ENCODE measurements at regions not wholly inside any gene's neighbourhood (a gene's known extent, or its start where the extent isn't known, plus 50 kb on each side); places are given as distances from the start of the nearest gene placed in this dataset.

DNA sequence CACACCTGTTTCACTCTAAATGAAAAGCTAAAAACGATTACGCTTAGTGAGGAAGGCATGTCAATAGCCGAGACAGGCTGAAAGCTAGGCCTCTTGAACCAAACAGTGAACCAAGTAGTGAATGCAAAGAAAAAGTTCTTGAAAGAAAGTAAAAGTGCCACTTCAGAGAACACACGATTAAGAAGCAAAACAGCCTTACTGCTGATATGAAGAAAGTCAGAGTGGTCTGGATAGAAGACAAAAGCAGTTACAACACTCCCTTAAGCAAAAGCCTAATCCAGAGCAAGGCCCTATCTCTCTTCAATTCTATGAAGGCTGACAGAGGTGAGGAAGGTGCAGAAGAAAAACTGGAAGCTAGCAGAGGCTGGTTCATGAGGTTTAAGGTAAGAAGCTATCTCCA is 130.7 kb downstream of the SIPA1L2 start:
- no peak for DNase-seq (ENCODE audit: low read depth in 1 of 2, low spot score in 1 of 2)
- Histone ChIP-seq H3K27me3 (ENCODE audit: insufficient read depth, poor library complexity, severe bottlenecking) (no peaks in the 10 kb centered on the region), H3K27ac (replicated peaks) (no peak overlapping the region), H3K4me3 (replicated peaks; ENCODE audit: insufficient read depth, low read length) (no peak overlapping the region)
- TF ChIP-seq GABPA (IDR thresholded peaks at IDR 0.05; ENCODE audit: low read depth) (no peak), POLR2AphosphoS5 (IDR thresholded peaks at IDR 0.05; ENCODE audit: low read depth) (no peak), SPI1 (IDR thresholded peaks at IDR 0.05; ENCODE audit: borderline replicate concordance, low read depth) (no peak)
- TF ChIP-seq, protein P1, sequence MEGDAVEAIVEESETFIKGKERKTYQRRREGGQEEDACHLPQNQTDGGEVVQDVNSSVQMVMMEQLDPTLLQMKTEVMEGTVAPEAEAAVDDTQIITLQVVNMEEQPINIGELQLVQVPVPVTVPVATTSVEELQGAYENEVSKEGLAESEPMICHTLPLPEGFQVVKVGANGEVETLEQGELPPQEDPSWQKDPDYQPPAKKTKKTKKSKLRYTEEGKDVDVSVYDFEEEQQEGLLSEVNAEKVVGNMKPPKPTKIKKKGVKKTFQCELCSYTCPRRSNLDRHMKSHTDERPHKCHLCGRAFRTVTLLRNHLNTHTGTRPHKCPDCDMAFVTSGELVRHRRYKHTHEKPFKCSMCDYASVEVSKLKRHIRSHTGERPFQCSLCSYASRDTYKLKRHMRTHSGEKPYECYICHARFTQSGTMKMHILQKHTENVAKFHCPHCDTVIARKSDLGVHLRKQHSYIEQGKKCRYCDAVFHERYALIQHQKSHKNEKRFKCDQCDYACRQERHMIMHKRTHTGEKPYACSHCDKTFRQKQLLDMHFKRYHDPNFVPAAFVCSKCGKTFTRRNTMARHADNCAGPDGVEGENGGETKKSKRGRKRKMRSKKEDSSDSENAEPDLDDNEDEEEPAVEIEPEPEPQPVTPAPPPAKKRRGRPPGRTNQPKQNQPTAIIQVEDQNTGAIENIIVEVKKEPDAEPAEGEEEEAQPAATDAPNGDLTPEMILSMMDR (IDR thresholded peaks at IDR 0.05; ENCODE audit: insufficient read depth, low read length), result no peak
- TF ChIP-seq, protein P2, sequence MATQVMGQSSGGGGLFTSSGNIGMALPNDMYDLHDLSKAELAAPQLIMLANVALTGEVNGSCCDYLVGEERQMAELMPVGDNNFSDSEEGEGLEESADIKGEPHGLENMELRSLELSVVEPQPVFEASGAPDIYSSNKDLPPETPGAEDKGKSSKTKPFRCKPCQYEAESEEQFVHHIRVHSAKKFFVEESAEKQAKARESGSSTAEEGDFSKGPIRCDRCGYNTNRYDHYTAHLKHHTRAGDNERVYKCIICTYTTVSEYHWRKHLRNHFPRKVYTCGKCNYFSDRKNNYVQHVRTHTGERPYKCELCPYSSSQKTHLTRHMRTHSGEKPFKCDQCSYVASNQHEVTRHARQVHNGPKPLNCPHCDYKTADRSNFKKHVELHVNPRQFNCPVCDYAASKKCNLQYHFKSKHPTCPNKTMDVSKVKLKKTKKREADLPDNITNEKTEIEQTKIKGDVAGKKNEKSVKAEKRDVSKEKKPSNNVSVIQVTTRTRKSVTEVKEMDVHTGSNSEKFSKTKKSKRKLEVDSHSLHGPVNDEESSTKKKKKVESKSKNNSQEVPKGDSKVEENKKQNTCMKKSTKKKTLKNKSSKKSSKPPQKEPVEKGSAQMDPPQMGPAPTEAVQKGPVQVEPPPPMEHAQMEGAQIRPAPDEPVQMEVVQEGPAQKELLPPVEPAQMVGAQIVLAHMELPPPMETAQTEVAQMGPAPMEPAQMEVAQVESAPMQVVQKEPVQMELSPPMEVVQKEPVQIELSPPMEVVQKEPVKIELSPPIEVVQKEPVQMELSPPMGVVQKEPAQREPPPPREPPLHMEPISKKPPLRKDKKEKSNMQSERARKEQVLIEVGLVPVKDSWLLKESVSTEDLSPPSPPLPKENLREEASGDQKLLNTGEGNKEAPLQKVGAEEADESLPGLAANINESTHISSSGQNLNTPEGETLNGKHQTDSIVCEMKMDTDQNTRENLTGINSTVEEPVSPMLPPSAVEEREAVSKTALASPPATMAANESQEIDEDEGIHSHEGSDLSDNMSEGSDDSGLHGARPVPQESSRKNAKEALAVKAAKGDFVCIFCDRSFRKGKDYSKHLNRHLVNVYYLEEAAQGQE (IDR thresholded peaks at IDR 0.05; ENCODE audit: insufficient replicate concordance, low read depth), result no peak

DNA sequence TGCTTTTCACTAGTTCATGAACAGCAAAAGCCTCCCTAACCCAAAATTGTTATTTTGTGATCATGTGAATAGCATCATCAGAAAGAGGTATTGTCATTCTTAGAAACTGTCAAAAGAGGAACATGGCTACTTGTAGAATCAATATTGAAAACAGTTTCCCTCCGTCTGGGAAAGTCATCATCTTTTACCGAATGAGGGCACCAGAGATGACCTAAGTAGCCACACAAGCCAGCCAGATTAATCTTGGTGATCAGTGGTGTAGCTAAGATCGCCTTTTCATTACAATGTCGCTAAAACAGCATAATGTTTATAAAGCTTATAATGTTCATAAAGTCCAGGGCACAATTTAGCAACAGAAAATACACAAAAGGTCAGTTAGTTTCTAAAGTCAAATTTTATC is 136.1 kb downstream of the SIPA1L2 start:
- no peak for TF ChIP-seq POLR2AphosphoS5 (IDR thresholded peaks at IDR 0.05; ENCODE audit: low read depth)
- TF ChIP-seq, protein P2 (IDR thresholded peaks at IDR 0.05; ENCODE audit: insufficient replicate concordance, low read depth), result no peak
- no peak for TF ChIP-seq GABPA (IDR thresholded peaks at IDR 0.05; ENCODE audit: low read depth)
- TF ChIP-seq, protein P1 (IDR thresholded peaks at IDR 0.05; ENCODE audit: insufficient read depth, low read length), result no peak
- H3K4me3 ChIP-seq (replicated peaks; ENCODE audit: insufficient read depth, low read length), result no peak overlapping the region
- H3K27me3 ChIP-seq (ENCODE audit: insufficient read depth, poor library complexity, severe bottlenecking), result no peaks in the 10 kb centered on the region
- DNase-seq (ENCODE audit: low read depth in 1 of 2, low spot score in 1 of 2), result no peak
- no peak overlapping the region for H3K27ac ChIP-seq (replicated peaks)

DNA sequence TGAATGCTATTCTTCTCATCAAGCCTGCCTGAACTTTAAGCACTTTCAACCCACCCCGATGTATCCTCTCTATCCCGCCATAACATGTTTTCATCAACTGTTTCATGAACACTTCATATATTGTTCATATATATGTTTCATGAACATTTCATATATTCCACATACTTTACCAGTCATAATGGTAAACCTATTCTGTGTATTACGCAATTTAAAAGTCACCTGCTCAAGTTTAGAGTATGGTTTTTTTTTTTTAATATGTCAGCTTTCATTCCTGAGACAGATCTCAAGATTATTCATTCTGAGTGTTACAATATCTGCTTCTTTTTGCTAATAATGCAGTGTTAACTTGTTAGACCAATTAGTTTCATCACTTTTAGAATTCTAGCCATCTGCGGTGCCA is 140.7 kb downstream of the SIPA1L2 start:
- no peak for TF ChIP-seq GABPA (IDR thresholded peaks at IDR 0.05; ENCODE audit: low read depth)
- TF ChIP-seq, protein P1 (IDR thresholded peaks at IDR 0.05; ENCODE audit: insufficient read depth, low read length), result no peak
- TF ChIP-seq SPI1 (IDR thresholded peaks at IDR 0.05; ENCODE audit: borderline replicate concordance, low read depth), result no peak
- TF ChIP-seq POLR2AphosphoS5 (IDR thresholded peaks at IDR 0.05; ENCODE audit: low read depth), result no peak
- TF ChIP-seq, protein P2 (IDR thresholded peaks at IDR 0.05; ENCODE audit: insufficient replicate concordance, low read depth), result no peak
- Histone ChIP-seq H3K27ac (replicated peaks) (no peak overlapping the region), H3K4me3 (replicated peaks; ENCODE audit: insufficient read depth, low read length) (no peak overlapping the region), H3K27me3 (ENCODE audit: insufficient read depth, poor library complexity, severe bottlenecking) (no peaks in the 10 kb centered on the region)
- no peak for DNase-seq (ENCODE audit: low read depth in 1 of 2, low spot score in 1 of 2)
